Transverse colon (tissue), 3 donors: ENCODE measurements at regions not wholly inside any gene's neighbourhood (a gene's known extent, or its start where the extent isn't known, plus 50 kb on each side); places are given as distances from the start of the nearest gene placed in this dataset.
A peak's percentile ranks its signal among the peaks of the same experiment; 100 is the strongest.

Experiments used
- POLR2A ChIP-seq: fragments of 450-650 bp; IDR thresholded peaks from one replicate; pipeline ENCODE4 v1.6.1; 2016; ENCODE audit warnings: antibody characterized with exemption, mild to moderate bottlenecking, moderate library complexity
- POLR2AphosphoS5 ChIP-seq, 3 donors: sonication (generic); formaldehyde crosslinking; IDR thresholded peaks; one replicate each; pipeline ENCODE4 v1.6.1; 2016; ENCODE audit warnings: antibody characterized with exemption in 3 of 3

- peak in 2 of 3 donors; percentile 17 to 53 for TF ChIP-seq POLR2AphosphoS5 (IDR thresholded peaks at IDR 0.05)
- TF ChIP-seq POLR2A = peak; percentile 33
Measured at GRCh38 chr7:29684787-29685650, 121.3 kb upstream of the WIPF3 start.
